ENCODE measurements at regions not wholly inside any gene's neighbourhood (a gene's known extent, or its start where the extent isn't known, plus 50 kb on each side); places are given as distances from the start of the nearest gene placed in this dataset.

DNA sequence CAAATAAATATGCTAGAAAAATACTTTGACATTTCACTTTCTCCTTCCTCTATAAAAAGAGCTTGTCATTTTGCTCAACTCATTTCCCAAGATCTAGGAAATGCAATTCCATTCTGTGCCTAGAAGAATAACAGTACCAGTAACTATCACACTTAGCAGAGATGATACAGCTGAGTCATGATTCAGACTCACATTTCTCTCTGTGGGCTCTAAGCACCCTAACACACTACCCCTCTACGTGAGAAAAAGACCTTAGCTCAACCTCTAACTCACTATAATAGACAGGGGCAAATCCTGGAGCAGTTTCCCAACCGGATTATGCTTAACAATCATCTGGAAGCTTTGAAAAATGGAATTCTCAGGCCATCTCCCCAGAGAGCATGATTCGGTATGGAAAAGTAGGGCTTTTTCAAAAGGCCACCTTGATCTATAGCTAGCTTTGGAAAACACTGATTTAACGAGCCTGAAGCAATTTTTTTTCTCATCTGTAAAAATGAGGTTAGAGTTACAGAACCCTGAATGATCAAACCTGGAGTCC, 1312.3 kb upstream of the PIK3C3 start (continued):
- TF ChIP-seq CTBP2 (IDR thresholded peaks at IDR 0.05; ENCODE audit: borderline replicate concordance, insufficient read depth, insufficient read length, low read length) (no peak), SIN3A (conservative IDR thresholded peaks at IDR 0.05 in 1 of 2, IDR thresholded peaks at IDR 0.05 in 1 of 2; ENCODE audit: low read depth in 1 of 2, low read length in 2 of 2) (no peak), BRCA1 (IDR thresholded peaks at IDR 0.05; ENCODE audit: low read depth, low read length) (no peak), EGR1 (IDR thresholded peaks at IDR 0.05; ENCODE audit: borderline replicate concordance, low read depth, low read length) (no peak)

Measured in H1 (cell line).